Erythroblast (primary cell): ENCODE measurements at regions not wholly inside any gene's neighbourhood (a gene's known extent, or its start where the extent isn't known, plus 50 kb on each side); places are given as distances from the start of the nearest gene placed in this dataset.

Experiments
- GATA1 ChIP-seq: IDR thresholded peaks from 2 replicates; pipeline ENCODE4 v1.6.1; 2011; ENCODE audit warnings: low read depth, mild to moderate bottlenecking, control low read depth, low read length, moderate library complexity
- POLR2A ChIP-seq: IDR thresholded peaks from 2 replicates; pipeline ENCODE4 v1.6.1; 2011; ENCODE audit warnings: mild to moderate bottlenecking, low read length

- no peak for TF ChIP-seq POLR2A
- TF ChIP-seq GATA1: no peak
These were observed 490.2 kb upstream of the IGFBP3 start for GRCh38 chr7:46411236-46411635.
